AG09309 (cell line): ENCODE measurements at regions not wholly inside any gene's neighbourhood (a gene's known extent, or its start where the extent isn't known, plus 50 kb on each side); places are given as distances from the start of the nearest gene placed in this dataset.

Experiments
- DNase-seq: peaks from one replicate; pipeline ENCODE4 v3.0.0-alpha.2; 2010; ENCODE audit warnings: low read depth
- H3K4me3 ChIP-seq: 2 replicates; pipeline ENCODE4 v1.5.1; 2011; ENCODE audit warnings: mild to moderate bottlenecking, low read depth, low read length, moderate library complexity; ENCODE audit not compliant: control insufficient read depth
- TF ChIP-seq, protein P1 (sequence below): IDR thresholded peaks from 2 replicates; pipeline ENCODE4 v1.5.1; 2011; ENCODE audit warnings: mild to moderate bottlenecking, low read depth, low read length, inconsistent platforms; ENCODE audit not compliant: insufficient read depth, control insufficient read depth; ENCODE audit errors: missing control alignments

DNA sequence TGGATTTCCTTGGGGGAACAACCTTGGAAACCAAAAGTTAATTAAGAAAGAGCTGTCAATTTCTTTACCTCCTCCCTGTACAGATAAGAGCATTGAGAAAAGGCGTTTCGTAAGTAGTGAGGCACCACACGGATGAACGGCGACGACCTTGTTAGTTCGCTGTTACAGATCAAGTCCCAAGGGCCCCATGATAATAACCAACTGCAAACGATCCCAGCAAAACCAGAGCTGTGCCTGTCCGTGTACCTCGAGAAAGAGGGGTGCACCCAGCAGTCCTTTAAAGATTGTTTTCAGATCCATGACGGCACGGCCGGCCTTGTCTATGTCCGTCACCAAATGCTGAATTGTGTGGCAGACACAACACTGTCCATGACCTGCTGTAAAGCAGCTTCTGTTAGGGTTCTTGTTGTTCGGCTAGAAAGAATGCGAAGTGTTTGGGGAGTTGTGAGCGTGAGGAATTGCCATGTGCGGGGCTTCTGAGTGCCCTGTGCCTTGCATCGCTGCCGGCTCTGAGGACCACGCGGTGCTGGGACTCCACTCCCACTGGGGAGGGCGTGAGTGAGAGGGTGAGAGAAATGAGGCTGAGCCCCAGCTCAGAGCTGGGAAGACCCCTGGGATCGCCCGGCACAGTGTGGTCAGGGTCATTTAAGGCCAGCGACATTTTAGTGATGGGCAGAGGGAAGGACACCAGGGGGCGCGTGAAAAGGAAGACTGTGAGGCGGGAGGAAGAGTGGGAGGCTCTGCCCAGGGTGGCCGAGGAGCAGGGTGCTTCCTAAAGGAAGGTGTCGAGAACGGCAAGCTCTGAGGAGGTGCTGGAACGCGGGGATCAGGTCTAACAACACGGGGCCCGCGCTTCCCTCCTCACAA, 136.8 kb upstream of the RPS6KA2 start:
- no peak for DNase-seq
- TF ChIP-seq, protein P1, sequence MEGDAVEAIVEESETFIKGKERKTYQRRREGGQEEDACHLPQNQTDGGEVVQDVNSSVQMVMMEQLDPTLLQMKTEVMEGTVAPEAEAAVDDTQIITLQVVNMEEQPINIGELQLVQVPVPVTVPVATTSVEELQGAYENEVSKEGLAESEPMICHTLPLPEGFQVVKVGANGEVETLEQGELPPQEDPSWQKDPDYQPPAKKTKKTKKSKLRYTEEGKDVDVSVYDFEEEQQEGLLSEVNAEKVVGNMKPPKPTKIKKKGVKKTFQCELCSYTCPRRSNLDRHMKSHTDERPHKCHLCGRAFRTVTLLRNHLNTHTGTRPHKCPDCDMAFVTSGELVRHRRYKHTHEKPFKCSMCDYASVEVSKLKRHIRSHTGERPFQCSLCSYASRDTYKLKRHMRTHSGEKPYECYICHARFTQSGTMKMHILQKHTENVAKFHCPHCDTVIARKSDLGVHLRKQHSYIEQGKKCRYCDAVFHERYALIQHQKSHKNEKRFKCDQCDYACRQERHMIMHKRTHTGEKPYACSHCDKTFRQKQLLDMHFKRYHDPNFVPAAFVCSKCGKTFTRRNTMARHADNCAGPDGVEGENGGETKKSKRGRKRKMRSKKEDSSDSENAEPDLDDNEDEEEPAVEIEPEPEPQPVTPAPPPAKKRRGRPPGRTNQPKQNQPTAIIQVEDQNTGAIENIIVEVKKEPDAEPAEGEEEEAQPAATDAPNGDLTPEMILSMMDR = no peak
- H3K4me3 ChIP-seq = no peak overlapping the region

DNA sequence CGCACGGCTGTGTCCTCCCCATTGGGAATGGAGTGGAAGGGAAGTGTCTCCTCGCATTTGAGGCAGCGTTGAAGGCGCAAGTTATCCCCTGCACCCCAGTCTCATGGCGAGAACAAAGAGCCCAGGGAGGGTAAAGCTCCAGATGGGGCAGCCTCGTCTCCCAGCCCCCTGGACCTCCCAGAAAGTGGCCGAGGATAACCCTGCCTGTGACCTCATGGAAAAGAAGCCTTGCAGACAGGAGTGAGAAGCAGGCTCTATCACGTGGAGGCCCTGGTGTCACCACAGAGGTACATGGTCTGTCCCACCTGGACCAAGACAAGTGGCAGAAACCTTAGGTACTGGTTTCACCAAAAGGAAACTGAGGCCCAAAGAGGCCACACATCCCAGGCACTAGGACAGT, 134.8 kb upstream of the RPS6KA2 start:
- H3K4me3 ChIP-seq = no peak overlapping the region
- DNase-seq = no peak
- TF ChIP-seq, protein P1 = no peak

DNA sequence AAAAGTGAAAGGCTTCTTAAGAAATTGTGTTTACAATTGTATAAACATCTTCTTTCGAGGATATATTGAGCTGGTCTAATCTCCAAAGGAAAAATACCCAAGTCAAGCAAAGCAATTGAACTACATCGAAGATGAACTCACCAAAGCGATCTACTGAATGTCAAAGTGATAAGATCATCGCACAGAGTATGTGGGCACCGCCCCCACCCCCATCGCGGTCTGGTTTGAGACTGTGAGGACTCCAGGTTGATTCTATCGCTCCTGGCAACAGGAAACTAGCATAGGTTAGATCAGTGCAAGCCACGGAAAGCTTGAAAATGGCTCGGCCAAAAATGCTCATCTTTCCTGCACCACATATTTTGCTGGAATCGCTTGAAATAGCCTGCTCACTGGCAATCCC, 133.2 kb upstream of the RPS6KA2 start:
- H3K4me3 ChIP-seq = no peak overlapping the region
- no peak for DNase-seq
- TF ChIP-seq, protein P1 = no peak

DNA sequence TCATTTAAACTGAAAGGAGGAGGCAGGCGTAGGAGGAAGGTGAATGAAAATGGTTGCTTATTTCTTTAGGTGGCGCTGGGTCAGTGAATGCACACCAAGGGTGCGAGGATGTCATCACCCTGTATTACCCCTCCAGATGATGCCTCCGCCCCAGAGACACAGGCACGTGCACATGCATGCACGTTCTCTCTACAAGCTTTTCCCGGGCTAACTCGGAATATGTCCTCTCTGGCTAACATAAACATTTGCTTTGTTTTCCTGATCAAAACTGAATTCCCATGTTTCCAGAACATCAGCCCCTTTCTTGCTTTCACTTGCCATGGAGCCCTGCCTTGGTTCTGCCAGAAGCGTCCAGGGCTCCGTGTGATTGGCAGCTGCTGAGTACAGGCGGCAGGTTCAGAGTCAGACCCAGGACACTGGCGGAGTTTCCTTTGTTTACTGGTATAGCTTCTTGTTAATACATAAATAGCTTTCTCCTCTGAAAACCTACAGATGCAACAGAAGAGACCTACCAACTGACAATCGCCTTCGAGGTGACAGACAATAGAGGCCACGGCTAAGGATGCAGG, 131.2 kb upstream of the RPS6KA2 start:
- TF ChIP-seq, protein P1 = no peak
- DNase-seq = no peak
- peak overlapping the region; percentile 22 for H3K4me3 ChIP-seq

DNA sequence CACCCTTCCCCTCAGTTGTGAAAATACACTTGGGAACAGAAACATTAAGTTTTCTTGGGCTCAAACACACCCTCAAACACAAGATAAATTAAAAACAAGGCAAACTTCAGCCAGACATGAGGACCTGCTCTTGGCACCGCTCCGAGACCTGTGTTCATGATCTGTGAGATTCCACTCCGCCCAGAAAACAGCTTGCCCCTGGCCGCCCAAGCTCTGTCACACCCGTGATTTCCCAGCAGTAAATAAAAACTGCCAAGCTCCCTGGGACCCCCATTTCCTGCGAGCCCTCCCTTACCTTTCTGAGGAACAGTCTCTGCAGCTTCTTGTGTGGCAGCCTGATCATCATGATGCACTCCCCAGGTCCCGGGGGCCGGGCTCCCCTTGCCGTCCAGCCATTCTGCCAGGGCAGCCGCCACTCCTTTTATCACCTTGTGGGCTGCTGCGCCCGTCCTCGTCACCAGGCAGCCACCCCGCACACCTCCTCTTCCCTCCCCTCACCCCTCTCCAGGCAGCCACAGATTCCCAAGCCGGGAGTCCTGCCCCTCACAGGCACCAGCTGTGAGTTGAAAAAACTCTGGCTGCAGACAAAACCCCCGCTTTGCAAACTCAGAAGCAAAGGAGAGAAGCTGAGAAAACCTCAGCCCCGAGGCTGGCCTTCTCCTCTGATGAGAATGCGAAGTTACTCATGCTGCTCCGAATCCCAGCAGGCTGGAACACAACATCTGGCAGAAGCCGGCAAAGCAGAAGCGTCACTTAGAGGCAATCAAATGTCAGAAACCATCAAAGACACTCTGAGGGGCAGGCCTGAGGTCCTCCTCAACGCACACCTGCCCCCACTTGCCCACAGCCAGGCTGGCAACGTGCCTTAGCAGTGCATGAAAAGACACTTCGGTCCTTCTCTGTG, 130.4 kb upstream of the RPS6KA2 start:
- no peak for DNase-seq
- peak overlapping the region; percentile 44 for H3K4me3 ChIP-seq
- TF ChIP-seq, protein P1 = no peak

DNA sequence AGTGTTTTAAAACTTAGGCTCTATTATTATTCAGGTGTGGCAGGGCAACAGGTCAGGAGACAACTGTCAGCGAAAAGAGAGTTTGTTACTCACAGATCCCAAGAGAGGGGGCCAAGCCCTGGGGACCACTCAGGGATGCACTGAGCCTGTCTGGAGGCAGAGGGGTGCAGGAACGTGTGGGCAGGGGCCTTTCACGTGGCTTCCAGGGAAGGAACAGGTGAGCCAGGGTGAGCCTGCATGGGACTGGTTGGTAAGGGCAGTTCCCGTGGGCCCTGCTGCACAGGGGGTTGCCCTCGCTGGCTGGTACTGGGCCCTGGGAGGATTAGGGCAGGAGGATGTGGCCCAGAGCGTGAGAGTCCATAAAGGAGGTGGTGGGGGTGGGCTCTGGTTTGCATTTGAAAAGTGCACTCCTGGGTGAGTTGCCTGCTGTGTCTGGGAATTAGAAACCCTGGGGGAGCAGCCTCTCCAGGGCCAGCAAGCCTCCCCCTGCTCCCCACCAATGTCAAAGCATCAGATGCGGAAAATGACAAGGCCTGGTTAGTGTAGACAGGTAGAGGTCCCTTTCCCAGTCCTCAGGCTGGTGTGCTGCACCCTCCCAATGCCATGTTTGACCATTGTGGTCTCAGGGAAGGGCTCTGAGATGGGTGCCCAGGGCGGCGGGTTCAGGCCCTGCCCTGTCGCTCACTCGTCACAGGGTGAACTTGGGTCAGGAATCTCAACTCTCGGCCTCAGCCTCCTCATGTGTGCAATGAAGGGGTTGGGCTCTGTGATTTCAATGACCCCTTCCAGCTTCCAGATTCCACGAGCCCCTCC, 127.4 kb upstream of the RPS6KA2 start:
- no peak overlapping the region for H3K4me3 ChIP-seq

More for the DNA sequence above, 127.4 kb upstream of the RPS6KA2 start:
- TF ChIP-seq, protein P1 = no peak
- DNase-seq = no peak
